ENCODE measurements at regions not wholly inside any gene's neighbourhood (a gene's known extent, or its start where the extent isn't known, plus 50 kb on each side); places are given as distances from the start of the nearest gene placed in this dataset.

DNA sequence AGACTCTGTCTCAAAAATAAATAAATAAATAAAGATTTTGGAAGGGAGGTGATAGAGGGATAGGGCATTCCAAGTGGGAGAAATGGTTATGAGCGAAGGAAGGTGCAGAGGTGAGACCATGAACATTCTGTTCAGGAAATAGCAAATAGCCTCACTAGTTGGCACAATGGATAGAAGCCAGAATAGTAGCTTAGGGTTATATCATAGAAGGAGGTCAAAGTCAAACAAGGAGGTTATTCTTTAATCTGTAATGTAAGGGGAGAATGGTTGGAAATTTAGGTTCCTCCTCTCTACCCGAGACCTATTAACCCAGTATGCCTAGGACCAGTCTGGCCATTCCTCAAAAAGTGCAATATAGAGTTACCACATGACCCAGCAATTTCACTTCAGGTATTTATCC lies 275.8 kb downstream of the MN1 start (continued):
- no peak for TF ChIP-seq RXRA (IDR thresholded peaks at IDR 0.05; ENCODE audit: insufficient read depth, low read depth, low read length)
- no peak for TF ChIP-seq NRF1 (IDR thresholded peaks at IDR 0.05; ENCODE audit: low read depth, low read length)
- no peak for TF ChIP-seq RFX5 (IDR thresholded peaks at IDR 0.05; ENCODE audit: borderline replicate concordance, low read depth, low read length)
- TF ChIP-seq CBX5 (IDR thresholded peaks at IDR 0.05; ENCODE audit: low read depth, low read length), result no peak
- TF ChIP-seq POU5F1 (IDR thresholded peaks at IDR 0.05; ENCODE audit: low read depth, low read length), result no peak

All from H1 (cell line).